Right lobe of liver (tissue), 4 donors: ENCODE measurements at regions not wholly inside any gene's neighbourhood (a gene's known extent, or its start where the extent isn't known, plus 50 kb on each side); places are given as distances from the start of the nearest gene placed in this dataset.

Experiments
- CTCF ChIP-seq, 4 donors: fragments of 200-600 bp in 3 of 4; fragments of 450-650 bp in 1 of 4; IDR thresholded peaks; one replicate each; pipeline versions ENCODE4 v1.5.1 to v1.8.0; 2016 to 2022; ENCODE audit warnings: antibody characterized with exemption in 4 of 4, mild to moderate bottlenecking in 2 of 4
- POLR2A ChIP-seq: fragments of 450-650 bp; IDR thresholded peaks from one replicate; pipeline ENCODE4 v1.6.1; 2017; ENCODE audit warnings: antibody characterized with exemption, mild to moderate bottlenecking
- donor health status: DM: no; HTN: no; CAD: no.
- donor health status: DM: no; HTN: no; CAD: no.
- donor health status: DM: no; HTN: yes; CAD: no.

- TF ChIP-seq CTCF (IDR thresholded peaks at IDR 0.05) (no peak), POLR2A (no peak)
These were observed 91.7 kb upstream of the MEOX2 start for GRCh38 chr7:15778191-15778590.
